ENCODE measurements at regions not wholly inside any gene's neighbourhood (a gene's known extent, or its start where the extent isn't known, plus 50 kb on each side); places are given as distances from the start of the nearest gene placed in this dataset.

- Histone ChIP-seq H3K36me3 (no peaks in the 10 kb centered on the region), H3K4me1 (no peaks in the 10 kb centered on the region), H3K9me3 (no peaks in the 10 kb centered on the region), H3K27ac (no peak overlapping the region), H3K4me3 (no peak overlapping the region), H3K27me3 (peaks cover 0 to 44% (median 9%) of the 10 kb centered on the region in 3 donors)
- no peak for DNase-seq
- intact Hi-C loops (cut with DNase I), result no loop called here
- WGBS, 2 donors, result 71 to 79% methylated on average over 5 of the region's 5 CpGs
- TF ChIP-seq POLR2AphosphoS5 (IDR thresholded peaks at IDR 0.05), result no peak
- TF ChIP-seq EP300 (IDR thresholded peaks at IDR 0.05), result no peak
- TF ChIP-seq POLR2A (IDR thresholded peaks at IDR 0.05), result no peak
- TF ChIP-seq, protein P1, sequence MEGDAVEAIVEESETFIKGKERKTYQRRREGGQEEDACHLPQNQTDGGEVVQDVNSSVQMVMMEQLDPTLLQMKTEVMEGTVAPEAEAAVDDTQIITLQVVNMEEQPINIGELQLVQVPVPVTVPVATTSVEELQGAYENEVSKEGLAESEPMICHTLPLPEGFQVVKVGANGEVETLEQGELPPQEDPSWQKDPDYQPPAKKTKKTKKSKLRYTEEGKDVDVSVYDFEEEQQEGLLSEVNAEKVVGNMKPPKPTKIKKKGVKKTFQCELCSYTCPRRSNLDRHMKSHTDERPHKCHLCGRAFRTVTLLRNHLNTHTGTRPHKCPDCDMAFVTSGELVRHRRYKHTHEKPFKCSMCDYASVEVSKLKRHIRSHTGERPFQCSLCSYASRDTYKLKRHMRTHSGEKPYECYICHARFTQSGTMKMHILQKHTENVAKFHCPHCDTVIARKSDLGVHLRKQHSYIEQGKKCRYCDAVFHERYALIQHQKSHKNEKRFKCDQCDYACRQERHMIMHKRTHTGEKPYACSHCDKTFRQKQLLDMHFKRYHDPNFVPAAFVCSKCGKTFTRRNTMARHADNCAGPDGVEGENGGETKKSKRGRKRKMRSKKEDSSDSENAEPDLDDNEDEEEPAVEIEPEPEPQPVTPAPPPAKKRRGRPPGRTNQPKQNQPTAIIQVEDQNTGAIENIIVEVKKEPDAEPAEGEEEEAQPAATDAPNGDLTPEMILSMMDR (IDR thresholded peaks at IDR 0.05), result no peak
These were observed 359.4 kb upstream of the SFSWAP start for GRCh38 chr12:131351319-131352028.

DNA sequence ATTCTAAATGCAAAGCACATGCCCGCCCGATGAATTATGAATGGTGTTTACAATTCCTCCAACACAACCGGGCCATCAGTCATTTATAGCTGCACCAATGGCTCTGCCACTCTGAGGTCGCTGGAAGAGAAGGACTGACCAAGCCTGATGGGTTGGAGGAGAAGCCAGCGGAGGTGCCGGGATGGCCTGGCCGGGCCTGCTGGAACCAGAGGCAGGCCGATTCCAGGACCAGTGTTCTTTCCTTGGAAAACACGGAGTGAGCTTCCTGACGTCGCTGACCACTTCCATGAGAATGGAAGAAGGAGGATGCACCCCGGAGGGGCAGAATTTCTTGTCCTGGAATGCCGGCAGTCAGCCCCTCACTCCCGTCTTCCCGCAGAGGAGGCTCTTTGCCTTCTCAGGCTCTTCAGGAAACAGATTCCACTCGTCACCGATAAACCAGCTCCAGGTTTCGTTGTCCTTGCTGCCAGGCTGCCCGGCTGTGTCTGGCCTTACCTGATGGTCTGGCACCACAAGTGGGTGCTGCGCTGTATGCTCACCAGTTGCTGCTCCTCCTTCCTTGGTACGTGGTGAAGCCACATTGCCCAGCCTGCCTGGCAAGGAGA lies 358.5 kb upstream of the SFSWAP start:
- intact Hi-C loops (cut with DNase I), result no loop called here
- Histone ChIP-seq H3K4me1 (no peaks in the 10 kb centered on the region), H3K36me3 (no peaks in the 10 kb centered on the region), H3K27ac (no peak overlapping the region), H3K9me3 (no peaks in the 10 kb centered on the region), H3K4me3 (no peak overlapping the region), H3K27me3 (peaks cover 0 to 35% (median 0%) of the 10 kb centered on the region in 3 donors)
- 92% methylated on average over 21 of the region's 21 CpGs for WGBS, 2 donors
- no peak for TF ChIP-seq EP300 (IDR thresholded peaks at IDR 0.05)
- TF ChIP-seq POLR2AphosphoS5 (IDR thresholded peaks at IDR 0.05), result no peak
- TF ChIP-seq, protein P1 (IDR thresholded peaks at IDR 0.05), result no peak
- DNase-seq, result no peak

DNA sequence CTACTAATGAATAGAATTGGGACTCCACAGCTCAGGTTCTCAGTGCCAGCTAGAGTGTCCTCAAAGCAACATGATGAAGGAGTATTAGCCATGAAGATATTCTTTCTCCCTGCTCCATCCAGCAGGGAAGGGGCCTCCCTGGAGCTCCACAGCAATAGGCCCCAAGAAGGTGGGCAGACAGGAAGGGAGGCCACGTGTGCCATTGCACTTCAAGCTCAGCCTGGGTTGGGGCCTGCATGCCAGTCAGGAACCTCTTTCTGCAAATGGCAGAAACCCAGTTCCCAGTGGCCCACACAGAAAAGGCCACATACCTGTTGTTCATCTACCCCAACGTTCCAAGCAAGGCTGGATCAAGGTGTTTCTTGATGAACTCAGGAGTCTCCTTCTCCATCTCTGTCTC lies 357.5 kb upstream of the SFSWAP start:
- H3K4me1 ChIP-seq, result no peaks in the 10 kb centered on the region
- H3K36me3 ChIP-seq, result no peaks in the 10 kb centered on the region
- TF ChIP-seq POLR2A (IDR thresholded peaks at IDR 0.05), result no peak
- no peak for TF ChIP-seq POLR2AphosphoS5 (IDR thresholded peaks at IDR 0.05)
- no peak for TF ChIP-seq EP300 (IDR thresholded peaks at IDR 0.05)
- TF ChIP-seq, protein P1 (IDR thresholded peaks at IDR 0.05), result no peak
- 64 to 72% methylated on average over 2 of the region's 2 CpGs for WGBS, 2 donors
- no peak overlapping the region for H3K27ac ChIP-seq
- DNase-seq, result no peak
- H3K27me3 ChIP-seq, result peaks cover 0 to 25% (median 0%) of the 10 kb centered on the region in 3 donors
- H3K9me3 ChIP-seq, result no peaks in the 10 kb centered on the region
- intact Hi-C loops (cut with DNase I), result no loop called here
- no peak overlapping the region for H3K4me3 ChIP-seq

GRCh38 chr12:131353826-131354225 lies 357.1 kb upstream of the SFSWAP start:
- TF ChIP-seq POLR2AphosphoS5 (IDR thresholded peaks at IDR 0.05) (no peak), POLR2A (IDR thresholded peaks at IDR 0.05) (no peak), EP300 (IDR thresholded peaks at IDR 0.05) (no peak)
- TF ChIP-seq, protein P1 (IDR thresholded peaks at IDR 0.05), result no peak
- H3K4me1 ChIP-seq, result no peaks in the 10 kb centered on the region
- H3K27ac ChIP-seq, result no peak overlapping the region
- DNase-seq, result no peak
- 40 to 53% methylated on average over 6 of the region's 6 CpGs for WGBS, 2 donors
- intact Hi-C loops (cut with DNase I), result no loop called here
- peaks cover 0 to 20% (median 0%) of the 10 kb centered on the region in 3 donors for H3K27me3 ChIP-seq
- H3K4me3 ChIP-seq, result no peak overlapping the region
- H3K9me3 ChIP-seq, result no peaks in the 10 kb centered on the region
- H3K36me3 ChIP-seq, result no peaks in the 10 kb centered on the region
